GM06990 (cell line): ENCODE measurements at regions not wholly inside any gene's neighbourhood (a gene's known extent, or its start where the extent isn't known, plus 50 kb on each side); places are given as distances from the start of the nearest gene placed in this dataset.

ENCODE experiments used
- DNase-seq: peaks from one replicate; pipeline ENCODE4 v3.0.0-alpha.2; 2011; ENCODE audit not compliant: insufficient read length; ENCODE audit errors: extremely low read depth
- H3K27me3 ChIP-seq: replicated peaks from 2 replicates; pipeline ENCODE4 v1.6.0; 2011; ENCODE audit warnings: low read length; ENCODE audit not compliant: control insufficient read depth, insufficient read depth
- H3K36me3 ChIP-seq: 2 replicates; pipeline ENCODE4 v1.5.1; 2011; ENCODE audit warnings: low read length; ENCODE audit not compliant: control insufficient read depth, insufficient read depth
- H3K4me3 ChIP-seq: replicated peaks from 2 replicates; pipeline ENCODE4 v1.5.1; 2011; ENCODE audit warnings: low read depth, mild to moderate bottlenecking, control low read depth, low read length
- TF ChIP-seq, protein P1 (sequence below): IDR thresholded peaks from 2 replicates; pipeline ENCODE4 v1.5.1; 2011; ENCODE audit warnings: low read length, control low read depth, mild to moderate bottlenecking, inconsistent platforms; ENCODE audit not compliant: insufficient read depth, poor library complexity, severe bottlenecking

DNA sequence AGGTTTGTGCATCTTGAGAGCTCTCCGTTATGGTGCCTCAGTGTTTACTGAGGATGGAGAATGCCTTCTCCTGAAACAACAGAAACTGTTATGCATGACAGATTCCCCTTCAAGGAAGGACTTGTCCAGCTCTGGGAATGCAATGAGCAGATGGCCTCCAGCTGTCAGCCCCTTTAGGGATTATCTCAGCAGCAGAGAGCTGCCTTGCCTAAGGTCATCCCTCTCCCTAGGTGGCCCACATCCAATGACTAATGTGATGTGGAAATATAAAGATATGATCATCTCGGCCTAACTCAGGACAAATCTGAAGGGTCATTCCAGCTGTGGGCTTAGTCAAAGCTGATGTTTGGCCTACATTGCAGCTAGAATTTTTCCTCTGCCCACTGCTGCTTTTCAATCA lies 214.3 kb upstream of the N4BP1 start:
- no peak overlapping the region for H3K4me3 ChIP-seq
- no peaks in the 10 kb centered on the region for H3K36me3 ChIP-seq
- TF ChIP-seq, protein P1, sequence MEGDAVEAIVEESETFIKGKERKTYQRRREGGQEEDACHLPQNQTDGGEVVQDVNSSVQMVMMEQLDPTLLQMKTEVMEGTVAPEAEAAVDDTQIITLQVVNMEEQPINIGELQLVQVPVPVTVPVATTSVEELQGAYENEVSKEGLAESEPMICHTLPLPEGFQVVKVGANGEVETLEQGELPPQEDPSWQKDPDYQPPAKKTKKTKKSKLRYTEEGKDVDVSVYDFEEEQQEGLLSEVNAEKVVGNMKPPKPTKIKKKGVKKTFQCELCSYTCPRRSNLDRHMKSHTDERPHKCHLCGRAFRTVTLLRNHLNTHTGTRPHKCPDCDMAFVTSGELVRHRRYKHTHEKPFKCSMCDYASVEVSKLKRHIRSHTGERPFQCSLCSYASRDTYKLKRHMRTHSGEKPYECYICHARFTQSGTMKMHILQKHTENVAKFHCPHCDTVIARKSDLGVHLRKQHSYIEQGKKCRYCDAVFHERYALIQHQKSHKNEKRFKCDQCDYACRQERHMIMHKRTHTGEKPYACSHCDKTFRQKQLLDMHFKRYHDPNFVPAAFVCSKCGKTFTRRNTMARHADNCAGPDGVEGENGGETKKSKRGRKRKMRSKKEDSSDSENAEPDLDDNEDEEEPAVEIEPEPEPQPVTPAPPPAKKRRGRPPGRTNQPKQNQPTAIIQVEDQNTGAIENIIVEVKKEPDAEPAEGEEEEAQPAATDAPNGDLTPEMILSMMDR, result no peak
- peaks cover 1% of the 10 kb centered on the region; the same call in 1 of the 2 replicates for H3K27me3 ChIP-seq
- DNase-seq, result no peak

DNA sequence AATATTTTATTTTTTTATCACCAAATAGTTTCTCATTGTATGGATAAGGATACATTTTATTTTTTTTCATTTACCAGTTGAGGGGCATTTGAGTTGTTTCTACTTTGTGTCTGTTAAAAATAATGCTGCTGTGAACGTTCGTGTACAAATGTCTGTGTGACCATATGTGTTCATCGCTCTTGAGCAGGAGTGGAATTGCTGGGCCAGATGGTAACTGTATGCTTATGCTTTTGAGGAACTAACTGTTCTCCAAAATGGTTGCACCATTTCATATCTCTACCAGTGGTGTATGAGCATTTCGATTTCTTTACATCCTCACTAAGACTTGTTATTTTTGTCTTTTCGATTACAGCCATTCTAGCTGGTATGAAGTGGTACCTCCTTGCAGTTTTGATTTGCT lies 212.5 kb upstream of the N4BP1 start:
- Histone ChIP-seq H3K36me3 (no peaks in the 10 kb centered on the region), H3K4me3 (no peak overlapping the region), H3K27me3 (peaks cover 1% of the 10 kb centered on the region; the same call in 1 of the 2 replicates)
- no peak for DNase-seq
- TF ChIP-seq, protein P1, result no peak

DNA sequence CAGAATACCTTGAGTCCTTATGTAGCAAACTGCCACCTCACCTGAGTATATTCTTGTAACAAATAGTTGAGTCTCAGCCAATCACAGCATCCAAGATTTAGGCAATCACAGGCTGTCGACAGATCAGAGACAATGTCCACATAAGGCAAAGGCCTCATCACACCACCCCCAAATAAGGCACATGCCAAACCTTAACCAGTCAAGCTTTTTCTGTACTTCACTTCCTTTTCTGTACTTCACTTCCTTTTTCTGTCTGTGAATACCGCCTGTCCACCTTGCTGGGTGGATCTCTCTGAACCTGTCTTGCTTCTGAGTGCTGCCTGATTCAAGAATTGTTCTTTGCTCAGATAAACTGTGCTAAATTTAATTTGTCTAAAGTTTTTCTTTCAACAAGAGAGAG lies 210.4 kb upstream of the N4BP1 start:
- no peaks in the 10 kb centered on the region for H3K36me3 ChIP-seq
- DNase-seq, result no peak
- H3K27me3 ChIP-seq, result peaks cover 1% of the 10 kb centered on the region; the same call in 1 of the 2 replicates
- TF ChIP-seq, protein P1, result no peak
- no peak overlapping the region for H3K4me3 ChIP-seq

DNA sequence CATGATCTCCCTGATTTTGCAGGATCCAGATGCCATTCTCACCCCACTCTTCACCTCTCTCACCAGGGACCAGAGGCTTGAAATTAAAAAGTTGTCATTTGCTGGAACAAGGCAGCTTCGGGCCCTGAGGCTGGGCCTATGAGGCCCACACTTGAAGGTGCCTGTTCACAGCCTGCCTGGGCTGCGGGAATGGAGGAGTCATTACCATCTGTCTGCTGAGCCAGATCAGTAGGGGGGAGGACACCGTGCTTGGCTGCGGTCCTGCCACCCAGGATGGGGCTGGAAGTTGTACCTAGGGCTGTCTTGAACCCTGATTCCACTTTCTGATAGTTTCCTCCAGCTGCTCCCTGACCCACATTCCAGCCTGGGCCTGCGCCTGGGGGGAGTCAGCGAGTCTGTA lies 208.3 kb upstream of the N4BP1 start:
- H3K4me3 ChIP-seq, result no peak overlapping the region
- no peaks in the 10 kb centered on the region for H3K36me3 ChIP-seq
- no peak for DNase-seq
- TF ChIP-seq, protein P1, result no peak
- no peaks in the 10 kb centered on the region; the same call in none of the 2 replicates for H3K27me3 ChIP-seq

DNA sequence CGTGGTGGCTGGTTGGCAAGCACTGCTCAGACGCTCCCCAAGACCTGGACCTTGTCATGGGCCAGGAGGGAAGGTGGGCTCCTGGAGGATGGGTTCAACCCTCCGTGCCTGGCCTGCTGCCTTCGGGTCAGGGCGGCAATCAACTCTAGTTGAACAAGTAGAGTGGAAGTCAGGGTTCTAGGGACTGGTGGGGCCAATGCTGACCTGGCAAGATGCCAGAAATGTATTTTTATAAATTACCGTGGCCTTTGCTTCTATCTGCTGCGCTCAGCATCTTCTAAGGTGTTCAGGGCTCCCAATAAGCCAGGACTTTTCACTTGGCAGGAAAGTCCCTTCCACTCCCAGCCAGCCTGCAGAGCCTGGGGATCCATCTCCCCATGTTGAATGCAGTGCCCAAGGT lies 207.1 kb upstream of the N4BP1 start:
- H3K4me3 ChIP-seq, result no peak overlapping the region
- TF ChIP-seq, protein P1, result no peak
- H3K27me3 ChIP-seq, result no peaks in the 10 kb centered on the region; the same call in none of the 2 replicates
- no peaks in the 10 kb centered on the region for H3K36me3 ChIP-seq
- no peak for DNase-seq

DNA sequence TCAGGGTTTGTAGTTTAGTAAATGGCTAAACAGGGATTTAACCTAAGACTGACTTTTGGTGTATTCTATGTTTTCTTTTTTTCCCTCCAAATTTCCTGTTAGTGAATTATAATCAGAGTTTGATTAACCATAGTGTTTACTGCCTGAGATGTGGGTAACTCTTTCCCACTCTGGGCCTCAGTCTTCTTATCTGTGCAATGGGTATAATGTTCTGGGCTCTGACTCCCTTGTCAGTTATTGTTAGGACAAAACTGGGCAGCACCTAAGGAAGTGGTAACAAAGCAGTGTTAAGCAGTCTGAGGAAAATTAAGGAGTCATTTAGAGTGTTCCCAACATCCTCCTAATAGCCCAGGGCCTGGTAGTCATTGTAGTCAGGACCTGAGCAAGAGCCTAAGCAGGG lies 206.4 kb upstream of the N4BP1 start:
- TF ChIP-seq, protein P1, result no peak
- no peak for DNase-seq
- H3K36me3 ChIP-seq, result no peaks in the 10 kb centered on the region
- no peak overlapping the region for H3K4me3 ChIP-seq
- no peaks in the 10 kb centered on the region; the same call in none of the 2 replicates for H3K27me3 ChIP-seq
